H1 (cell line): ENCODE measurements at regions not wholly inside any gene's neighbourhood (a gene's known extent, or its start where the extent isn't known, plus 50 kb on each side); places are given as distances from the start of the nearest gene placed in this dataset.
A peak's percentile ranks its signal among the peaks of the same experiment; 100 is the strongest.

Experiments
- CTCF ChIA-PET: fragments of 300-600 bp; sonication (Branson Sonifier 250); formaldehyde crosslinking; loops from one replicate; lab custom pipeline; 2021; ENCODE audit not compliant: partially characterized antibody; lab: Charles Lee
- POLR2A ChIA-PET: fragments of 300-600 bp; sonication (Branson Sonifier 250); formaldehyde crosslinking; loops from one replicate; lab custom pipeline; 2021; ENCODE audit warnings: inconsistent platforms; ENCODE audit not compliant: partially characterized antibody; lab: Charles Lee
- DNase-seq, 2 experiments: peaks; one replicate each; pipeline versions ENCODE4 v3.0.0 to v3.0.0-alpha.2; 2010 to 2022; ENCODE audit warnings: low spot score in 2 of 2, low read depth in 1 of 2, mixed read lengths in 1 of 2
- FAIRE-seq: peaks from 2 replicates; lab custom pipeline; 2011; peaks lifted over from hg19 to GRCh38; lab: Jason Lieb, UNC
- H2AFZ ChIP-seq: 2 replicates; pipeline ENCODE4 v1.8.1; 2012; ENCODE audit warnings: low read length, inconsistent platforms
- H2AK5ac ChIP-seq: 2 replicates; pipeline ENCODE4 v1.6.1; 2013; ENCODE audit warnings: low read depth, low read length
- H2BK120ac ChIP-seq: replicated peaks from 2 replicates; pipeline ENCODE3; 2013; ENCODE audit warnings: low read depth, low read length, inconsistent platforms
- H2BK12ac ChIP-seq: 2 replicates; pipeline ENCODE4 v1.6.1; 2013; ENCODE audit warnings: low read depth, low read length
- H2BK15ac ChIP-seq: 2 replicates; pipeline ENCODE4 v1.6.1; 2013; ENCODE audit warnings: low read length
- H2BK20ac ChIP-seq: 2 replicates; pipeline ENCODE4 v1.6.1; 2013; ENCODE audit warnings: low read length
- H2BK5ac ChIP-seq: 2 replicates; pipeline ENCODE4 v1.6.1; 2013; ENCODE audit warnings: low read depth, low read length
- H3K14ac ChIP-seq: 2 replicates; pipeline ENCODE4 v1.6.1; 2013; ENCODE audit warnings: inconsistent platforms; ENCODE audit not compliant: insufficient read length
- H3K18ac ChIP-seq: 2 replicates; pipeline ENCODE4 v1.6.1; 2013; ENCODE audit warnings: low read length; ENCODE audit errors: extremely low read depth
- H3K23ac ChIP-seq: 2 replicates; pipeline ENCODE4 v1.6.1; 2013; ENCODE audit warnings: inconsistent platforms; ENCODE audit not compliant: insufficient read length
- H3K23me2 ChIP-seq: 2 replicates; pipeline ENCODE4 v1.6.1; 2013; ENCODE audit warnings: low read depth, low read length
- H3K27ac ChIP-seq: 2 replicates; pipeline ENCODE4 v1.6.1; 2011; ENCODE audit warnings: low read depth, low read length, inconsistent platforms
- H3K27me3 ChIP-seq, 4 experiments: replicated peaks in 1 of 4; 1 replicate in 1 of 4; 2 replicates in 3 of 4; pipeline versions ENCODE4 v1.6.1 to v1.8.1; 2011 to 2013; ENCODE audit warnings: low read length in 3 of 4, mild to moderate bottlenecking in 3 of 4, inconsistent platforms in 2 of 4, mixed read lengths in 2 of 4, moderate library complexity in 1 of 4; ENCODE audit not compliant: control insufficient read depth in 3 of 4, insufficient read depth in 3 of 4; ENCODE audit errors: extremely low read depth in 1 of 4
- H3K36me3 ChIP-seq, 4 experiments: 2 replicates each; pipeline versions ENCODE4 v1.6.1 to v1.8.1; 2011 to 2013; ENCODE audit warnings: mild to moderate bottlenecking in 4 of 4, low read length in 3 of 4, moderate library complexity in 2 of 4, control low read depth in 1 of 4, inconsistent platforms in 1 of 4; ENCODE audit not compliant: insufficient read depth in 4 of 4, control insufficient read depth in 2 of 4
- H3K4ac ChIP-seq: replicated peaks from 2 replicates; pipeline ENCODE3; 2013; ENCODE audit warnings: low read length, low read depth, mixed read lengths, inconsistent platforms; ENCODE audit not compliant: insufficient read length
- H3K4me1 ChIP-seq, 4 experiments: replicated peaks in 1 of 4; 1 replicate in 1 of 4; 2 replicates in 3 of 4; pipeline versions ENCODE4 v1.6.1 to v1.8.1; 2011 to 2013; ENCODE audit warnings: low read length in 3 of 4, inconsistent platforms in 2 of 4, mixed read lengths in 1 of 4; ENCODE audit not compliant: insufficient read depth in 4 of 4, control insufficient read depth in 3 of 4
- H3K4me2 ChIP-seq, 2 experiments: 2 replicates each; pipeline versions ENCODE4 v1.6.1 to v1.8.1; 2011 to 2013; ENCODE audit warnings: low read depth in 2 of 2, low read length in 2 of 2, control low read depth in 1 of 2, inconsistent platforms in 1 of 2, mild to moderate bottlenecking in 1 of 2; ENCODE audit not compliant: insufficient read depth in 1 of 2
- H3K4me3 ChIP-seq, 4 experiments: fragments of 200-600, 300-600 bp in 1 of 4; sonication (generic), shearing (Covaris generic), sonication (Bioruptor Twin) in 1 of 4; 2 replicates each; pipeline versions ENCODE4 v1.5.1 to v1.8.1; 2011 to 2016; ENCODE audit warnings: low read length in 4 of 4, low read depth in 3 of 4, control low read depth in 2 of 4, inconsistent platforms in 2 of 4, mild to moderate bottlenecking in 2 of 4, mixed read lengths in 1 of 4, moderate library complexity in 1 of 4; ENCODE audit not compliant: insufficient read depth in 2 of 4; ENCODE audit errors: extremely low read depth in 1 of 4
- H3K56ac ChIP-seq: replicated peaks from 2 replicates; pipeline ENCODE3; 2013; ENCODE audit warnings: low read depth, mild to moderate bottlenecking, mixed read lengths, low read length, inconsistent platforms; ENCODE audit not compliant: insufficient read length
- H3K79me1 ChIP-seq: 2 replicates; pipeline ENCODE4 v1.6.1; 2013; ENCODE audit warnings: low read depth, low read length, control low read depth
- H3K79me2 ChIP-seq, 2 experiments: 2 replicates each; pipeline versions ENCODE4 v1.6.1 to v1.8.1; 2012 to 2013; ENCODE audit warnings: low read length in 2 of 2, mild to moderate bottlenecking in 2 of 2, inconsistent platforms in 1 of 2; ENCODE audit not compliant: insufficient read depth in 2 of 2, control insufficient read depth in 1 of 2
- H3K9ac ChIP-seq, 4 experiments: replicated peaks in 1 of 4; 1 replicate in 1 of 4; 2 replicates in 3 of 4; pipeline versions ENCODE4 v1.6.1 to v1.8.1; 2011 to 2013; ENCODE audit warnings: low read depth in 3 of 4, low read length in 3 of 4, control low read depth in 2 of 4, mild to moderate bottlenecking in 2 of 4, moderate library complexity in 2 of 4, inconsistent platforms in 1 of 4; ENCODE audit errors: extremely low read depth in 1 of 4
- H3K9me3 ChIP-seq, 2 experiments: 2 replicates each; pipeline versions ENCODE4 v1.6.1 to v1.8.1; 2012 to 2013; ENCODE audit warnings: mild to moderate bottlenecking in 2 of 2, moderate library complexity in 2 of 2, control low read depth in 1 of 2, inconsistent platforms in 1 of 2, low read depth in 1 of 2, low read length in 1 of 2, mixed read lengths in 1 of 2; ENCODE audit not compliant: insufficient read depth in 2 of 2
- H4K20me1 ChIP-seq, 2 experiments: replicated peaks in 1 of 2; 2 replicates each; pipeline versions ENCODE3 to v1.8.1; 2011 to 2013; ENCODE audit warnings: inconsistent platforms in 2 of 2, low read length in 2 of 2, mild to moderate bottlenecking in 1 of 2; ENCODE audit not compliant: insufficient read depth in 2 of 2, control insufficient read depth in 1 of 2
- H4K5ac ChIP-seq: 2 replicates; pipeline ENCODE4 v1.6.1; 2013; ENCODE audit warnings: low read length, low read depth, mixed read lengths, inconsistent platforms; ENCODE audit not compliant: insufficient read length
- H4K8ac ChIP-seq: 2 replicates; pipeline ENCODE4 v1.8.0; 2013; ENCODE audit warnings: mild to moderate bottlenecking, moderate library complexity, low read length, inconsistent platforms; ENCODE audit not compliant: insufficient read depth; ENCODE audit errors: extremely low read depth
- H4K91ac ChIP-seq: replicated peaks from 2 replicates; pipeline ENCODE3; 2013; ENCODE audit warnings: low read length, mixed read lengths, inconsistent platforms; ENCODE audit not compliant: insufficient read length
- ASH2L ChIP-seq: fragments of 200-600, 300-600 bp; sonication (generic); IDR thresholded peaks from one replicate; pipeline ENCODE4 v1.7.1; 2017; ENCODE audit warnings: low read length
- ATF3 ChIP-seq: IDR thresholded peaks from 2 replicates; pipeline ENCODE4 v1.6.1; 2011; ENCODE audit warnings: low read depth, mild to moderate bottlenecking, low read length; ENCODE audit not compliant: insufficient read depth
- CHD2 ChIP-seq: IDR thresholded peaks from 2 replicates; pipeline ENCODE4 v1.6.1; 2012; ENCODE audit warnings: low read length, improper control_type of control experiment
- HDAC6 ChIP-seq: IDR thresholded peaks from one replicate; pipeline ENCODE4 v1.7.1; 2012; ENCODE audit warnings: low read depth, mild to moderate bottlenecking, inconsistent platforms, low read length, moderate library complexity
- KDM4A ChIP-seq: IDR thresholded peaks from one replicate; pipeline ENCODE4 v1.7.1; 2012; ENCODE audit warnings: low read depth, mild to moderate bottlenecking, moderate library complexity, low read length, inconsistent platforms; ENCODE audit not compliant: severe bottlenecking
- KDM5A ChIP-seq: fragments of 200-600 bp; IDR thresholded peaks from 2 replicates; pipeline ENCODE4 v1.7.1; 2012; ENCODE audit warnings: mild to moderate bottlenecking, low read length, inconsistent platforms, mixed read lengths
- MAFK ChIP-seq: IDR thresholded peaks from 2 replicates; pipeline ENCODE4 v1.6.1; 2012; ENCODE audit warnings: low read depth, mild to moderate bottlenecking, improper control_type of control experiment, low read length
- NRF1 ChIP-seq: IDR thresholded peaks from 2 replicates; pipeline ENCODE4 v1.6.1; 2011; ENCODE audit warnings: mild to moderate bottlenecking, low read depth, low read length, improper control_type of control experiment
- POLR2AphosphoS5 ChIP-seq: IDR thresholded peaks from 2 replicates; pipeline ENCODE4 v1.6.1; 2011; ENCODE audit warnings: low read depth, low read length
- POU5F1 ChIP-seq: IDR thresholded peaks from 2 replicates; pipeline ENCODE4 v1.6.1; 2011; ENCODE audit warnings: low read depth, mild to moderate bottlenecking, low read length, moderate library complexity
- RNF2 ChIP-seq: fragments of 200-900, 300-1000 bp; sonication (generic); IDR thresholded peaks from 2 replicates; pipeline ENCODE4 v1.7.1; 2016; ENCODE audit warnings: borderline replicate concordance, low read depth, mild to moderate bottlenecking, antibody characterized with exemption, low read length; ENCODE audit not compliant: poor library complexity, severe bottlenecking; ENCODE audit errors: missing control alignments
- SIX5 ChIP-seq: IDR thresholded peaks from 2 replicates; pipeline ENCODE4 v1.6.1; 2011; ENCODE audit warnings: mild to moderate bottlenecking, low read depth, low read length
- YY1 ChIP-seq: IDR thresholded peaks from 2 replicates; pipeline ENCODE4 v1.6.1; 2011; ENCODE audit warnings: low read depth, mild to moderate bottlenecking, low read length
- WGBS, 2 experiments: shearing (Covaris generic) in 1 of 2; methylation state at CpG; one replicate each; pipeline versions ENCODE4 v1.1.6 to v1.1.7; 2013 to 2015; ENCODE audit warnings: low lambda C conversion rate in 2 of 2, mixed read lengths in 2 of 2, inconsistent platforms in 1 of 2, low coverage in 1 of 2, missing lambda C conversion rate in 1 of 2; ENCODE audit not compliant: insufficient replicate concordance in 2 of 2, insufficient coverage in 1 of 2, insufficient read length in 1 of 2; ENCODE audit errors: extremely low coverage in 1 of 2, missing lambda C conversion rate in 1 of 2; 5-methylcytosine and 5-hydroxymethylcytosine counted together

DNA sequence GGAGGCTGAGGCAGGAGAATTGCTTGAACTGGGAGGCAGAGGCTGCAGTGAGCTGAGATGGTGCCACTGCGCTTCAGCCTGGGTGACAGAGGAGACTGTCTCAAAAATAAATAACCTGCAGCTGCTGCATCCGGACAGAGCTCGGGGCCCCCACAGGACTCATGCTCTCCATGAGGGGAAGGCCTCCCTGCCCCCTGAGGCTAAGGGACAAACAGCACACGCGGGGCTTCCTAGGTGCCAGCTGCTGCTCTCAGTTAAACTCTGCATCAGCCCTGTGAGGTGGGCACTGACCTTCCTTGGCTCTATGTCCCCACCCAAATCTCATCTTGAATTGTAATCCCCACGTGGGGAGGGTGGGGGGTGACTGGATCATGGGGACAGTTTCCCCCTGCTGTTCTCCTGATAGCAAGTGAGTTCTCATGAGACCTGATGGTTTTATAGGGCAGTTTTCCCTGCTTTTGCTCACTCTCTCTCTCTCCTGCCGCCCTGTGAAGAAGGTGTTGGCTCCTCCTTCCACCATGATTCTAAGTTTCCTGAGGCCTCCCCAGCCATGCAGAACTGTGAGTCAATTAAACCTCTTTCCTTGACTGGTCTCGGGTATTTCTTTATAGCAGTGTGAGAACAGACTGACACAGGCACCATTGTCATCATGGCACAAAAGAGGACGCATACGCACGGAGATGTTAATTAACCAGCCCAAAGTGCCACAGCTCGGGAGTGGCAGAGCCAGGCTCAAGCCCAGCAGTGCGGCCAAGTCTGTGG lies 49.9 kb upstream of the TAF1B start:
- H3K79me2 ChIP-seq: no peaks in the 10 kb centered on the region
- peak overlapping the region; percentile 28; the same call in 1 of the 2 replicates for H4K8ac ChIP-seq
- H2BK120ac ChIP-seq: no peak overlapping the region
- no peak overlapping the region for H4K91ac ChIP-seq
- H3K4me1 ChIP-seq: peaks cover 0 to 4% (median under 1%) of the 10 kb centered on the region in 4 experiments; a peak in 3 of 7 replicates
- H2BK12ac ChIP-seq: no peak overlapping the region
- H3K4ac ChIP-seq: no peak overlapping the region
- ChIA-PET CTCF (interaction anchor here (0.7 to 13.3 kb wide), 7 partner anchors 8 to 256 kb away, joined by 3 to 118 read pairs (median 5); no protein-coding TSS in a partner anchor), POLR2A (no interaction called here)
- H3K27ac ChIP-seq: no peak overlapping the region
- no peak overlapping the region for H4K5ac ChIP-seq
- H3K79me1 ChIP-seq: no peaks in the 10 kb centered on the region
- H3K27me3 ChIP-seq: no peaks in the 10 kb centered on the region
- H3K4me2 ChIP-seq: no peak overlapping the region
- no peak for DNase-seq
- no peak overlapping the region for H3K23ac ChIP-seq
- no peak overlapping the region for H2BK15ac ChIP-seq
- H2AFZ ChIP-seq: no peak overlapping the region
- no peak overlapping the region for H3K14ac ChIP-seq
- no peaks in the 10 kb centered on the region for H4K20me1 ChIP-seq
- H3K9ac ChIP-seq: no peak overlapping the region
- H3K23me2 ChIP-seq: no peaks in the 10 kb centered on the region
- 75% methylated on average over 13 of the region's 13 CpGs; no CpG with 5 or more reads in 1 of the 2 experiments for WGBS, 2 experiments
- TF ChIP-seq KDM4A (no peak), ATF3 (no peak), ASH2L (no peak), SIX5 (no peak), HDAC6 (no peak), NRF1 (no peak), POU5F1 (no peak), KDM5A (no peak), MAFK (no peak), CHD2 (no peak), YY1 (no peak), POLR2AphosphoS5 (no peak), RNF2 (no peak)
- H2BK20ac ChIP-seq: no peak overlapping the region
- FAIRE-seq: no peak
- H3K18ac ChIP-seq: no peak overlapping the region
- no peak overlapping the region for H3K4me3 ChIP-seq
- no peak overlapping the region for H3K56ac ChIP-seq
- no peaks in the 10 kb centered on the region; a peak in 1 of 8 replicates for H3K36me3 ChIP-seq
- peaks cover 5 to 7% of the 10 kb centered on the region in 2 experiments; a peak in 2 of 4 replicates for H3K9me3 ChIP-seq
- no peak overlapping the region for H2BK5ac ChIP-seq
- H2AK5ac ChIP-seq: no peak overlapping the region
